Mucosa of stomach (tissue), 1 donor: ENCODE measurements at regions not wholly inside any gene's neighbourhood (a gene's known extent, or its start where the extent isn't known, plus 50 kb on each side); places are given as distances from the start of the nearest gene placed in this dataset.
"Not testable (repeated sequence)": the region's sequence is repeated elsewhere in the genome, so short reads cannot be mapped to it uniquely, and the experiment has no call there.

ENCODE experiments used
- H3K27me3 ChIP-seq: one replicate; pipeline ENCODE4 v1.7.0; 2013; ENCODE audit warnings: mild to moderate bottlenecking, low read length; ENCODE audit not compliant: control insufficient read depth, insufficient read depth
- H3K36me3 ChIP-seq: one replicate; pipeline ENCODE4 v1.7.0; 2013; ENCODE audit warnings: low read length; ENCODE audit not compliant: control insufficient read depth, insufficient read depth
- H3K4me1 ChIP-seq: one replicate; pipeline ENCODE4 v1.7.0; 2013; ENCODE audit warnings: mild to moderate bottlenecking, low read length; ENCODE audit not compliant: control insufficient read depth, insufficient read depth
- H3K4me3 ChIP-seq: one replicate; pipeline ENCODE4 v1.7.0; 2013; ENCODE audit warnings: low read length
- H3K9ac ChIP-seq: one replicate; pipeline ENCODE4 v1.7.0; 2013; ENCODE audit warnings: mild to moderate bottlenecking, low read length, moderate library complexity
- H3K9me3 ChIP-seq: one replicate; pipeline ENCODE4 v1.7.0; 2013; ENCODE audit warnings: mild to moderate bottlenecking, low read length, moderate library complexity; ENCODE audit not compliant: control insufficient read depth
- donor health status: Pancreatic carcinoma.

GRCh38 chr1:224022249-224022970 is 91.5 kb upstream of the FBXO28 start:
- not testable (repeated sequence) for H3K4me3 ChIP-seq, H3K9me3 ChIP-seq, H3K36me3 ChIP-seq

GRCh38 chr1:224019866-224020265 is 94.0 kb upstream of the FBXO28 start:
- not testable (repeated sequence) for H3K9ac ChIP-seq, H3K27me3 ChIP-seq, H3K9me3 ChIP-seq, H3K36me3 ChIP-seq, H3K4me3 ChIP-seq, H3K4me1 ChIP-seq

More at GRCh38 chr1:224022249-224022970, 91.5 kb upstream of the FBXO28 start:
- H3K9ac ChIP-seq, H3K4me1 ChIP-seq, H3K27me3 ChIP-seq: not testable (repeated sequence)

- H3K4me3 ChIP-seq, H3K4me1 ChIP-seq, H3K36me3 ChIP-seq, H3K9me3 ChIP-seq, H3K9ac ChIP-seq, H3K27me3 ChIP-seq: not testable (repeated sequence)
Observed at GRCh38 chr1:224015782-224016181, 98.1 kb upstream of the FBXO28 start.

- Histone ChIP-seq H3K9ac (no peak overlapping the region), H3K27me3 (no peaks in the 10 kb centered on the region), H3K36me3 (no peaks in the 10 kb centered on the region)
Observed at GRCh38 chr1:224014330-224014649, 99.6 kb upstream of the FBXO28 start.

GRCh38 chr1:224013626-224014329 is 100.1 kb upstream of the FBXO28 start:
- not testable (repeated sequence) for H3K4me3 ChIP-seq, H3K4me1 ChIP-seq, H3K9me3 ChIP-seq, H3K27me3 ChIP-seq, H3K9ac ChIP-seq, H3K36me3 ChIP-seq

More at GRCh38 chr1:224014330-224014649, 99.6 kb upstream of the FBXO28 start:
- Histone ChIP-seq H3K4me1 (no peaks in the 10 kb centered on the region), H3K4me3 (no peak overlapping the region), H3K9me3 (no peaks in the 10 kb centered on the region)

GRCh38 chr1:224012807-224013434 is 101.0 kb upstream of the FBXO28 start:
- not testable (repeated sequence) for H3K9ac ChIP-seq, H3K27me3 ChIP-seq, H3K4me1 ChIP-seq, H3K9me3 ChIP-seq, H3K36me3 ChIP-seq, H3K4me3 ChIP-seq

GRCh38 chr1:224012162-224012561 is 101.7 kb upstream of the FBXO28 start:
- H3K4me1 ChIP-seq, H3K27me3 ChIP-seq, H3K9ac ChIP-seq, H3K9me3 ChIP-seq, H3K36me3 ChIP-seq, H3K4me3 ChIP-seq: not testable (repeated sequence)

- H3K4me1 ChIP-seq, H3K27me3 ChIP-seq, H3K36me3 ChIP-seq, H3K9me3 ChIP-seq, H3K9ac ChIP-seq, H3K4me3 ChIP-seq: not testable (repeated sequence)
Observed at GRCh38 chr1:224011751-224012150, 102.2 kb upstream of the FBXO28 start.

GRCh38 chr1:224011153-224011552 is 102.8 kb upstream of the FBXO28 start:
- not testable (repeated sequence) for H3K4me1 ChIP-seq, H3K36me3 ChIP-seq, H3K4me3 ChIP-seq, H3K9ac ChIP-seq, H3K27me3 ChIP-seq, H3K9me3 ChIP-seq

GRCh38 chr1:224005973-224006372 is 107.9 kb upstream of the FBXO28 start:
- H3K27me3 ChIP-seq, H3K36me3 ChIP-seq, H3K9me3 ChIP-seq, H3K9ac ChIP-seq, H3K4me3 ChIP-seq, H3K4me1 ChIP-seq: not testable (repeated sequence)

- not testable (repeated sequence) for H3K9ac ChIP-seq, H3K27me3 ChIP-seq, H3K4me1 ChIP-seq, H3K36me3 ChIP-seq, H3K9me3 ChIP-seq, H3K4me3 ChIP-seq
Observed at GRCh38 chr1:224004552-224005315, 109.2 kb upstream of the FBXO28 start.

GRCh38 chr1:224003896-224004295 is 110.0 kb upstream of the FBXO28 start:
- H3K4me1 ChIP-seq, H3K9ac ChIP-seq, H3K36me3 ChIP-seq, H3K4me3 ChIP-seq, H3K27me3 ChIP-seq, H3K9me3 ChIP-seq: not testable (repeated sequence)
